Loucy (cell line): ENCODE measurements at regions not wholly inside any gene's neighbourhood (a gene's known extent, or its start where the extent isn't known, plus 50 kb on each side); places are given as distances from the start of the nearest gene placed in this dataset.

ENCODE experiments used
- H2AFZ ChIP-seq: fragments of 200-600 bp; sonication (generic); 2 replicates; pipeline ENCODE4 v1.6.0; 2016; ENCODE audit warnings: antibody characterized with exemption, mild to moderate bottlenecking, low read length, moderate library complexity
- H3F3A ChIP-seq: fragments of 200-600 bp; 2 replicates; pipeline ENCODE4 v1.6.0; 2016; ENCODE audit warnings: antibody characterized with exemption, low read depth, mild to moderate bottlenecking
- H3K27me3 ChIP-seq: fragments of 200-600 bp; sonication (generic); 2 replicates; pipeline ENCODE4 v1.6.1; 2014; ENCODE audit warnings: low read length, mild to moderate bottlenecking; ENCODE audit not compliant: insufficient read depth, poor library complexity, severe bottlenecking
- H3K36me3 ChIP-seq: fragments of 200-600 bp; sonication (generic); 2 replicates; pipeline ENCODE4 v1.6.1; 2016; ENCODE audit warnings: low read length; ENCODE audit not compliant: insufficient read depth
- H3K4me1 ChIP-seq: fragments of 200-600 bp; sonication (generic); 2 replicates; pipeline ENCODE4 v1.5.1; 2014; ENCODE audit warnings: low read length, mild to moderate bottlenecking; ENCODE audit not compliant: insufficient read depth, poor library complexity, severe bottlenecking
- H3K4me2 ChIP-seq: fragments of 200-600 bp; sonication (generic); 2 replicates; pipeline ENCODE4 v1.6.0; 2014; ENCODE audit warnings: antibody characterized with exemption, low read length, low read depth, mild to moderate bottlenecking; ENCODE audit not compliant: poor library complexity, severe bottlenecking
- H3K4me3 ChIP-seq: fragments of 200-600 bp; sonication (generic); 2 replicates; pipeline ENCODE4 v1.5.1; 2014; ENCODE audit warnings: low read length, mild to moderate bottlenecking, mixed read lengths; ENCODE audit not compliant: poor library complexity, severe bottlenecking
- H3K79me2 ChIP-seq: fragments of 200-600 bp; sonication (generic); 2 replicates; pipeline ENCODE4 v1.6.1; 2014; ENCODE audit warnings: low read length; ENCODE audit not compliant: insufficient read depth
- H3K9ac ChIP-seq: fragments of 200-600 bp; sonication (generic); 2 replicates; pipeline ENCODE4 v1.6.0; 2014; ENCODE audit warnings: mild to moderate bottlenecking, low read depth, low read length, moderate library complexity; ENCODE audit not compliant: poor library complexity, severe bottlenecking
- H3K9me2 ChIP-seq: fragments of 200-600 bp; sonication (generic); replicated peaks from 2 replicates; pipeline ENCODE4 v1.6.1; 2016; ENCODE audit warnings: low read depth, low read length, mixed read lengths
- H3K9me3 ChIP-seq: fragments of 200-600 bp; sonication (generic); 2 replicates; pipeline ENCODE4 v1.6.1; 2014; ENCODE audit warnings: mild to moderate bottlenecking, antibody characterized with exemption, low read length, low read depth; ENCODE audit not compliant: insufficient read depth
- H4K20me1 ChIP-seq: fragments of 200-600 bp; sonication (generic); 2 replicates; pipeline ENCODE4 v1.6.0; 2014; ENCODE audit warnings: antibody characterized with exemption, low read length, mild to moderate bottlenecking; ENCODE audit not compliant: insufficient read depth, poor library complexity, severe bottlenecking
- EZH2phosphoT487 ChIP-seq: fragments of 200-600 bp; IDR thresholded peaks from 2 replicates; pipeline ENCODE4 v1.6.1; 2018; ENCODE audit warnings: antibody characterized with exemption, mild to moderate bottlenecking, moderate library complexity, borderline replicate concordance
- TF ChIP-seq, protein P1 (sequence below): fragments of 200-600 bp; sonication (generic); conservative IDR thresholded peaks from 2 replicates; pipeline ENCODE4 v1.5.1; 2014; ENCODE audit warnings: mild to moderate bottlenecking, antibody characterized with exemption, low read length

DNA sequence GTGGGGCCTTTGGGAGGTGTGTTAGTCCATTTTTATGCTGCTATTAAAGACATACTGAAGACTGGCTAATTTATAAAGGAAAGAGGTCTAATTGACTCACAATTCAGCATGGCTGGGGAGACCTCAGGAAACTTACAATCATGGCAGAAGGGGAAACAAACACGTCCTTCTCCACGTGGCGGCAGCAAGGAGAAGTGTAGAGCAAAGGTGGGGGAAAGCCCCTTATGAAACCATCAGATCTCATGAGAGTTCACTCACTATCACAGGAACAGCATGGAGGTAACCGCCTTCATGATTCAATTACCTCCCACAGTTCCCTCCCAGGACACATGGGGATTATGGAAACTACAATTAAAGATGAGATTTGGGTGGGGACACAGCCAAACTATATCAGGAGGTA lies 187.1 kb upstream of the OSR1 start:
- TF ChIP-seq, protein P1, sequence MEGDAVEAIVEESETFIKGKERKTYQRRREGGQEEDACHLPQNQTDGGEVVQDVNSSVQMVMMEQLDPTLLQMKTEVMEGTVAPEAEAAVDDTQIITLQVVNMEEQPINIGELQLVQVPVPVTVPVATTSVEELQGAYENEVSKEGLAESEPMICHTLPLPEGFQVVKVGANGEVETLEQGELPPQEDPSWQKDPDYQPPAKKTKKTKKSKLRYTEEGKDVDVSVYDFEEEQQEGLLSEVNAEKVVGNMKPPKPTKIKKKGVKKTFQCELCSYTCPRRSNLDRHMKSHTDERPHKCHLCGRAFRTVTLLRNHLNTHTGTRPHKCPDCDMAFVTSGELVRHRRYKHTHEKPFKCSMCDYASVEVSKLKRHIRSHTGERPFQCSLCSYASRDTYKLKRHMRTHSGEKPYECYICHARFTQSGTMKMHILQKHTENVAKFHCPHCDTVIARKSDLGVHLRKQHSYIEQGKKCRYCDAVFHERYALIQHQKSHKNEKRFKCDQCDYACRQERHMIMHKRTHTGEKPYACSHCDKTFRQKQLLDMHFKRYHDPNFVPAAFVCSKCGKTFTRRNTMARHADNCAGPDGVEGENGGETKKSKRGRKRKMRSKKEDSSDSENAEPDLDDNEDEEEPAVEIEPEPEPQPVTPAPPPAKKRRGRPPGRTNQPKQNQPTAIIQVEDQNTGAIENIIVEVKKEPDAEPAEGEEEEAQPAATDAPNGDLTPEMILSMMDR, result no peak
- TF ChIP-seq EZH2phosphoT487, result no peak
- Histone ChIP-seq H3K27me3 (no peaks in the 10 kb centered on the region), H4K20me1 (no peaks in the 10 kb centered on the region), H3K4me3 (no peak overlapping the region), H3K9me3 (0 out of 2 replicates have a peak, but pooled peaks cover 3% of the 10 kb centered on the region), H3K79me2 (no peaks in the 10 kb centered on the region), H3K9me2 (no peaks in the 10 kb centered on the region), H3F3A (no peaks in the 10 kb centered on the region), H3K4me1 (no peaks in the 10 kb centered on the region), H3K4me2 (no peak overlapping the region), H3K9ac (no peak overlapping the region), H3K36me3 (no peaks in the 10 kb centered on the region), H2AFZ (no peak overlapping the region)

DNA sequence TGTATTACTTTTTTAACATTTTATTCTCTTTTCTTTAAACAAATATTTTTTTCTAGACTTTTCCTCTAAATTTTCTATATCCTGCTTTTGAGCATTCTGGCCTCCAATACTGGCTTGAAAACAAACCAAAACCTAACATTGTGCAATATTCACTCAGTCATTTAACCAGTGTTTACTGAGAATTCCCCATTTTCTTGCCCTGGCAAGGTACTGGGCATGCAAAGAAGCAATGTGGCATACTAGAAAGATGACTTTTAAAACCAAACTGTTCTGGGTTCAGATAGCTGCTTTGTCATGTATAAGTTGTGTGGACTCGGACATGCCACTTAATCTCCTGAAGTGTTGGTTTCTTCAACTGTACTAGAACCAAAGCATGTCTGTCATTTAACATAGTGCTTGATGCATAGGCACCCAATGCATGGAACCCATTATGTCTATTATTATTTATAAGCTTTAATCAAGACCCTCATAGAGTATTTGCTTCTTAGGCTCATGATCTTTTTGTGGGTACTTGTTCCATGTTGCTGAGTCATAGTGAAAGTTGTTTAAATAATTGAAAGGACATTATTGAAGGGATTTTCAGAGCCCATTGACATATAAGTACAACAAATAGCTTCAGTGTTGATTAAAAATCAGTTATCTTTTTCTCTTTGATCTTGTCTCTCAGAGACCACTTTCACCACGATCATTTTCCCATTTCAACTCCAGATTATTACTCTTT lies 185.4 kb upstream of the OSR1 start:
- Histone ChIP-seq H3K9ac (no peak overlapping the region), H4K20me1 (no peaks in the 10 kb centered on the region), H3K27me3 (no peaks in the 10 kb centered on the region), H3F3A (no peaks in the 10 kb centered on the region), H2AFZ (no peak overlapping the region), H3K4me2 (no peak overlapping the region), H3K4me3 (no peak overlapping the region), H3K79me2 (no peaks in the 10 kb centered on the region), H3K9me2 (no peaks in the 10 kb centered on the region), H3K9me3 (0 out of 2 replicates have a peak, but pooled peaks cover 3% of the 10 kb centered on the region), H3K36me3 (no peaks in the 10 kb centered on the region), H3K4me1 (no peaks in the 10 kb centered on the region)
- TF ChIP-seq, protein P1, result no peak
- no peak for TF ChIP-seq EZH2phosphoT487

DNA sequence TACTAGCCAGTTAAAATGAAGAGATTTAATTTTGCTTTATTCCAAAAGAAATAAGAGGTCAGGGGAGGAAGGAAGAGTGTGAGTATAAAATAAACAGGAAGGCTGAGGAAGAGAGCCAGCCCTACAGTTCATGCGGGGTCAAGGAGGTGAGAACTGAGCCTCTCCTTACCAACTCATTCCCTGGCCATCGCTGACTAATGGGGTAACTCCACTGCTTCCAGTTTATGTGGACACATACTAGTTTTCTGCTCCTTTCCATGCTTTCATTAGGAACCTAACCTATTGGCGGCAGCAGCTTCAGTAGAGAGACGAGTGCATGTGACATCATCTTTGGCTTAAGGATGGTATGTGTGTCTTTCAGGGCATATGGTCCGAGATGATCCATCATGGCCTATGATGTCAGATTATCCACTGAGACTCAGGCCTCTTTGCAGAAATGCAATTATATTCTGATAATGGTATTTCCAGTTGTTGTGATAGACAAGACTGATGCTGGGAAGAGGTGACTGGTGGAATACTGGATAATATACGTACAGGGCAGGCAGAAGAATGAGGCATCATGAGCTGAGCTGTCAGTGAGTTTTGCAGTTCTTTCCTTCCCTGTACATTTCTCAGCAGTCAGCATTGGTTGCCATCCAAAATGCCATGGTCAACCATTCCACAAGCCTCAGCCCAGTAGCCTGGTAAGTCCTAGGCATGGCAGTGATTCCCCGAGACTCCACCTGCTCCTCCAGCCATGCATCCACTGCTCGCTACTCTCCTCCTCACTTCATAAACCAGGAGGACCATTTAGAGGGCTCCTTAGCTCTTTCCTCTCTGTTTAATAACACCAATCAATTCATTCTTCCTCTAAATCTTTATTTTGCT lies 184.6 kb upstream of the OSR1 start:
- TF ChIP-seq EZH2phosphoT487, result no peak
- H3K4me3 ChIP-seq, result no peak overlapping the region
- H3K27me3 ChIP-seq, result no peaks in the 10 kb centered on the region
- no peaks in the 10 kb centered on the region for H3K4me1 ChIP-seq
- no peaks in the 10 kb centered on the region for H3F3A ChIP-seq
- H3K36me3 ChIP-seq, result no peaks in the 10 kb centered on the region
- no peaks in the 10 kb centered on the region for H4K20me1 ChIP-seq
- no peak overlapping the region for H2AFZ ChIP-seq
- H3K9ac ChIP-seq, result no peak overlapping the region
- H3K9me2 ChIP-seq, result no peaks in the 10 kb centered on the region
- no peak overlapping the region for H3K4me2 ChIP-seq
- no peaks in the 10 kb centered on the region for H3K79me2 ChIP-seq
- 0 out of 2 replicates have a peak, but pooled peaks cover 3% of the 10 kb centered on the region for H3K9me3 ChIP-seq
